Neuronal stem cell (in vitro differentiated cells): ENCODE measurements at regions not wholly inside any gene's neighbourhood (a gene's known extent, or its start where the extent isn't known, plus 50 kb on each side); places are given as distances from the start of the nearest gene placed in this dataset.
"Not testable (repeated sequence)": the region's sequence is repeated elsewhere in the genome, so short reads cannot be mapped to it uniquely, and the experiment has no call there.

ENCODE experiments used
- DNase-seq: peaks from one replicate; pipeline ENCODE4 v3.0.0-alpha.2; 2013; ENCODE audit warnings: low spot score
- H2AFZ ChIP-seq: one replicate; pipeline ENCODE4 v1.6.1; 2013; ENCODE audit warnings: mild to moderate bottlenecking, low read length, inconsistent platforms
- H2AK5ac ChIP-seq: 2 replicates; pipeline ENCODE4 v1.6.1; 2013; ENCODE audit warnings: low read depth, mild to moderate bottlenecking, inconsistent platforms, low read length, moderate library complexity, mixed read lengths
- H2BK120ac ChIP-seq: 2 replicates; pipeline ENCODE4 v1.6.1; 2013; ENCODE audit warnings: low read depth, mild to moderate bottlenecking, inconsistent platforms, low read length, moderate library complexity, mixed read lengths
- H2BK12ac ChIP-seq: one replicate; pipeline ENCODE4 v1.6.1; 2013; ENCODE audit warnings: low read length, inconsistent platforms
- H2BK15ac ChIP-seq: 2 replicates; pipeline ENCODE4 v1.6.1; 2013; ENCODE audit warnings: mild to moderate bottlenecking, low read length, inconsistent platforms, mixed read lengths
- H2BK5ac ChIP-seq: one replicate; pipeline ENCODE4 v1.6.1; 2013; ENCODE audit warnings: inconsistent platforms, mild to moderate bottlenecking, low read length, moderate library complexity
- H3K14ac ChIP-seq: one replicate; pipeline ENCODE4 v1.6.1; 2013; ENCODE audit warnings: low read length, inconsistent platforms
- H3K18ac ChIP-seq: 2 replicates; pipeline ENCODE4 v1.6.1; 2013; ENCODE audit warnings: low read length, inconsistent platforms
- H3K23ac ChIP-seq: 2 replicates; pipeline ENCODE4 v1.6.1; 2013; ENCODE audit warnings: low read depth, mild to moderate bottlenecking, mixed read lengths, low read length, inconsistent platforms; ENCODE audit not compliant: poor library complexity
- H3K27ac ChIP-seq: replicated peaks from 3 replicates; pipeline ENCODE4 v1.5.1; 2013; ENCODE audit warnings: low read length, inconsistent platforms
- H3K27me3 ChIP-seq, 3 experiments: 2 replicates each; pipeline ENCODE4 v1.6.1; 2013; ENCODE audit warnings: low read length in 3 of 3, mild to moderate bottlenecking in 2 of 3, inconsistent platforms in 1 of 3, low read depth in 1 of 3, mixed read lengths in 1 of 3, moderate library complexity in 1 of 3; ENCODE audit not compliant: control insufficient read depth in 3 of 3, insufficient read depth in 3 of 3
- H3K36me3 ChIP-seq, 2 donors: replicated peaks in 1 of 2; 2 replicates each; pipeline ENCODE4 v1.6.1; 2013; ENCODE audit warnings: low read length in 2 of 2; ENCODE audit not compliant: control insufficient read depth in 2 of 2, insufficient read depth in 2 of 2
- H3K4ac ChIP-seq: 2 replicates; pipeline ENCODE4 v1.6.1; 2013; ENCODE audit warnings: inconsistent platforms, mild to moderate bottlenecking, low read length, moderate library complexity
- H3K4me1 ChIP-seq, 2 donors: 1 replicate in 1 of 2; 2 replicates in 1 of 2; pipeline ENCODE4 v1.6.1; 2013; ENCODE audit warnings: low read length in 2 of 2, low read depth in 1 of 2; ENCODE audit not compliant: control insufficient read depth in 2 of 2, insufficient read depth in 1 of 2
- H3K4me2 ChIP-seq: one replicate; pipeline ENCODE4 v1.6.1; 2013; ENCODE audit warnings: mild to moderate bottlenecking, low read length, inconsistent platforms; ENCODE audit not compliant: insufficient read depth, poor library complexity, severe bottlenecking
- H3K4me3 ChIP-seq, 2 donors: 2 replicates each; pipeline ENCODE4 v1.5.1; 2013; ENCODE audit warnings: low read length in 2 of 2, mild to moderate bottlenecking in 2 of 2, inconsistent platforms in 1 of 2, moderate library complexity in 1 of 2
- H3K79me1 ChIP-seq: one replicate; pipeline ENCODE4 v1.6.1; 2013; ENCODE audit warnings: low read depth, mild to moderate bottlenecking, inconsistent platforms, low read length, moderate library complexity
- H3K9ac ChIP-seq: one replicate; pipeline ENCODE4 v1.6.1; 2013; ENCODE audit warnings: mild to moderate bottlenecking, low read depth, low read length, inconsistent platforms; ENCODE audit not compliant: poor library complexity
- H3K9me3 ChIP-seq, 2 donors: replicated peaks in 1 of 2; 2 replicates each; pipeline versions ENCODE3 to v1.6.1; 2013; ENCODE audit warnings: low read length in 2 of 2, mild to moderate bottlenecking in 2 of 2, inconsistent platforms in 1 of 2, low read depth in 1 of 2, mixed read lengths in 1 of 2, moderate library complexity in 1 of 2; ENCODE audit not compliant: control insufficient read depth in 2 of 2, insufficient read depth in 1 of 2
- H4K8ac ChIP-seq: one replicate; pipeline ENCODE4 v1.6.1; 2013; ENCODE audit warnings: low read depth, mild to moderate bottlenecking, inconsistent platforms, low read length, moderate library complexity
- H4K91ac ChIP-seq: one replicate; pipeline ENCODE4 v1.6.1; 2013; ENCODE audit warnings: low read length, low read depth, mild to moderate bottlenecking, inconsistent platforms; ENCODE audit not compliant: poor library complexity
- WGBS, 2 donors: extraction: QIAGEN DNeasy Blood & Tissue Kit; methylation state at CpG; one replicate each; pipeline ENCODE4 v1.1.7; 2013; ENCODE audit warnings: missing lambda C conversion rate in 2 of 2, mixed read lengths in 1 of 2; ENCODE audit not compliant: insufficient read length in 2 of 2, insufficient replicate concordance in 1 of 2; ENCODE audit errors: extremely low coverage in 2 of 2; 5-methylcytosine and 5-hydroxymethylcytosine counted together

GRCh38 chr1:223046011-223046410 lies 97.0 kb downstream of the TLR5 start:
- Histone ChIP-seq H2BK120ac (no peak overlapping the region), H3K23ac (no peak overlapping the region), H2BK15ac (no peak overlapping the region), H3K14ac (no peak overlapping the region), H3K36me3 (no peaks in the 10 kb centered on the region), H3K9me3 (no peaks in the 10 kb centered on the region), H3K4ac (no peak overlapping the region), H3K27ac (no peak overlapping the region), H3K9ac (no peak overlapping the region), H3K27me3 (no peaks in the 10 kb centered on the region), H2AFZ (no peak overlapping the region), H4K91ac (no peak overlapping the region), H2BK5ac (no peak overlapping the region), H3K4me3 (no peak overlapping the region), H3K4me2 (no peak overlapping the region), H3K79me1 (no peaks in the 10 kb centered on the region), H3K4me1 (no peaks in the 10 kb centered on the region), H3K18ac (no peak overlapping the region), H2BK12ac (no peak overlapping the region), H4K8ac (no peak overlapping the region), H2AK5ac (no peak overlapping the region)
- no CpG with 5 or more reads among the region's 2 CpGs for WGBS, 2 donors
- DNase-seq = no peak

- H3K14ac ChIP-seq, H2BK120ac ChIP-seq, H3K36me3 ChIP-seq, H3K79me1 ChIP-seq, H3K4me1 ChIP-seq, H2BK5ac ChIP-seq, H3K4me3 ChIP-seq, H3K27ac ChIP-seq, H3K4ac ChIP-seq, H3K9ac ChIP-seq, H4K8ac ChIP-seq, H2AFZ ChIP-seq, H2BK12ac ChIP-seq, H3K9me3 ChIP-seq, H2AK5ac ChIP-seq, H3K4me2 ChIP-seq, H4K91ac ChIP-seq, H2BK15ac ChIP-seq, H3K18ac ChIP-seq, H3K27me3 ChIP-seq, DNase-seq, H3K23ac ChIP-seq: not testable (repeated sequence)
- WGBS, 2 donors = no CpG with 5 or more reads among the region's 8 CpGs
These were observed 96.6 kb downstream of the TLR5 start for GRCh38 chr1:223046463-223046862.

- DNase-seq = no peak
- Histone ChIP-seq H4K91ac (no peak overlapping the region), H3K14ac (no peak overlapping the region), H3K4me2 (no peak overlapping the region), H3K36me3 (no peaks in the 10 kb centered on the region), H2BK120ac (no peak overlapping the region), H3K9me3 (no peaks in the 10 kb centered on the region), H2BK12ac (no peak overlapping the region), H3K27me3 (peaks cover 0 to 3% (median 0%) of the 10 kb centered on the region in 3 experiments), H2BK15ac (no peak overlapping the region), H3K4me3 (no peak overlapping the region), H3K4ac (no peak overlapping the region), H3K9ac (no peak overlapping the region), H3K18ac (no peak overlapping the region), H3K27ac (no peak overlapping the region), H2AFZ (no peak overlapping the region), H3K4me1 (no peaks in the 10 kb centered on the region), H3K23ac (no peak overlapping the region), H3K79me1 (no peaks in the 10 kb centered on the region), H4K8ac (no peak overlapping the region), H2BK5ac (no peak overlapping the region), H2AK5ac (no peak overlapping the region)
- no CpG with 5 or more reads among the region's 2 CpGs for WGBS, 2 donors
These were observed 95.0 kb downstream of the TLR5 start for GRCh38 chr1:223048026-223048425.

GRCh38 chr1:223052462-223052861 lies 90.6 kb downstream of the TLR5 start:
- no peak overlapping the region for H3K4ac ChIP-seq
- H4K91ac ChIP-seq = no peak overlapping the region
- no peak overlapping the region for H3K9ac ChIP-seq

More at GRCh38 chr1:223052462-223052861, 90.6 kb downstream of the TLR5 start:
- Histone ChIP-seq H2BK12ac (no peak overlapping the region), H3K23ac (no peak overlapping the region), H3K27ac (no peak overlapping the region), H3K9me3 (no peaks in the 10 kb centered on the region), H2BK5ac (no peak overlapping the region), H4K8ac (no peak overlapping the region), H2AFZ (no peak overlapping the region), H3K27me3 (peaks cover 0 to 13% (median 0%) of the 10 kb centered on the region in 3 experiments), H2BK120ac (no peak overlapping the region), H3K4me3 (no peak overlapping the region), H3K4me2 (no peak overlapping the region), H3K14ac (no peak overlapping the region), H2AK5ac (no peak overlapping the region), H3K4me1 (no peaks in the 10 kb centered on the region), H3K18ac (peak overlapping the region; percentile 11), H3K79me1 (no peaks in the 10 kb centered on the region), H2BK15ac (no peak overlapping the region), H3K36me3 (no peaks in the 10 kb centered on the region)
- no peak for DNase-seq
- WGBS, 2 donors = no CpG with 5 or more reads among the region's 9 CpGs
